Mucosa of descending colon (tissue), 3 donors: ENCODE measurements at regions not wholly inside any gene's neighbourhood (a gene's known extent, or its start where the extent isn't known, plus 50 kb on each side); places are given as distances from the start of the nearest gene placed in this dataset.

Experiments used
- ATAC-seq: fragments of 200-7000 bp; cut with Tn5 transposase; one replicate; pipeline ENCODE4 v1.9.1; 2020; ENCODE audit warnings: mild to moderate bottlenecking, moderate library complexity
- DNase-seq, 3 donors: peaks; one replicate each; pipeline ENCODE4 v3.0.0-alpha.2; 2020
- H3K36me3 ChIP-seq: fragments of 200-600 bp; one replicate; pipeline ENCODE4 v1.8.0; 2021; ENCODE audit warnings: low read depth, mild to moderate bottlenecking
- H3K4me1 ChIP-seq: fragments of 200-600 bp; one replicate; pipeline ENCODE4 v1.8.0; 2021; ENCODE audit warnings: low read depth, mild to moderate bottlenecking
- H3K4me3 ChIP-seq: fragments of 200-600 bp; one replicate; pipeline ENCODE4 v1.8.0; 2021; ENCODE audit warnings: mild to moderate bottlenecking
- H3K9me3 ChIP-seq: fragments of 200-600 bp; one replicate; pipeline ENCODE4 v1.8.0; 2021; ENCODE audit warnings: mild to moderate bottlenecking
- CTCF ChIP-seq: fragments of 200-600 bp; IDR thresholded peaks from one replicate; pipeline ENCODE4 v1.8.0; 2022; ENCODE audit warnings: antibody characterized with exemption, mild to moderate bottlenecking
- intact Hi-C, 2 donors: fragments of 100-400 bp; cut with DNase I in 1 of 2; cut with micrococcal nuclease in 1 of 2; formaldehyde crosslinking; loops; one replicate each; pipeline versions ENCODE4 v1.11.0 to v1.11.1; 2022; cut with DNase I, micrococcal nuclease
- donor health status: DM: no; HTN: no; CAD: no; lungs with moderate emphysema.
- donor health status: DM: no; HTN: no; CAD: no.
- donor health status: DM: no; HTN: yes; CAD: no.

- H3K9me3 ChIP-seq: no peaks in the 10 kb centered on the region
- H3K4me1 ChIP-seq: no peaks in the 10 kb centered on the region
- DNase-seq (no peak), ATAC-seq (no peak)
- intact Hi-C loops: no loop called here
- H3K36me3 ChIP-seq: no peaks in the 10 kb centered on the region
- no peak for TF ChIP-seq CTCF
- no peak overlapping the region for H3K4me3 ChIP-seq
These were observed 435.9 kb downstream of the DNAH5 start for GRCh38 chr5:13508559-13508958.

GRCh38 chr5:13505326-13505725 is 439.2 kb downstream of the DNAH5 start:
- intact Hi-C loops: no loop called here
- Histone ChIP-seq H3K36me3 (no peaks in the 10 kb centered on the region), H3K4me1 (no peaks in the 10 kb centered on the region), H3K9me3 (no peaks in the 10 kb centered on the region), H3K4me3 (no peak overlapping the region)
- DNase-seq (no peak), ATAC-seq (no peak)
- TF ChIP-seq CTCF: no peak

GRCh38 chr5:13503017-13503416 is 441.5 kb downstream of the DNAH5 start:
- no peaks in the 10 kb centered on the region for H3K36me3 ChIP-seq
- intact Hi-C loops: no loop called here
- ATAC-seq (no peak), DNase-seq (no peak)
- no peak overlapping the region for H3K4me3 ChIP-seq
- H3K9me3 ChIP-seq: no peaks in the 10 kb centered on the region
- no peaks in the 10 kb centered on the region for H3K4me1 ChIP-seq
- no peak for TF ChIP-seq CTCF

GRCh38 chr5:13501176-13501575 is 443.3 kb downstream of the DNAH5 start:
- Histone ChIP-seq H3K9me3 (no peaks in the 10 kb centered on the region), H3K4me1 (no peaks in the 10 kb centered on the region), H3K36me3 (no peaks in the 10 kb centered on the region), H3K4me3 (no peak overlapping the region)
- no peak for DNase-seq
- no peak for ATAC-seq
- no peak for TF ChIP-seq CTCF
- intact Hi-C loops: no loop called here

GRCh38 chr5:13498279-13498678 is 446.2 kb downstream of the DNAH5 start:
- Histone ChIP-seq H3K36me3 (no peaks in the 10 kb centered on the region), H3K9me3 (no peaks in the 10 kb centered on the region), H3K4me3 (no peak overlapping the region), H3K4me1 (no peaks in the 10 kb centered on the region)
- DNase-seq (peak in 1 of 3 donors; percentile 3), ATAC-seq (no peak)
- intact Hi-C loops: no loop called here
- TF ChIP-seq CTCF: no peak

- Histone ChIP-seq H3K4me3 (no peak overlapping the region), H3K36me3 (no peaks in the 10 kb centered on the region), H3K9me3 (no peaks in the 10 kb centered on the region), H3K4me1 (no peaks in the 10 kb centered on the region)
- ATAC-seq: no peak
- no peak for TF ChIP-seq CTCF
- DNase-seq: no peak
- intact Hi-C loops: no loop called here
These were observed 456.1 kb downstream of the DNAH5 start for GRCh38 chr5:13488254-13488931.
